Right lobe of liver (tissue), 4 donors: ENCODE measurements at regions not wholly inside any gene's neighbourhood (a gene's known extent, or its start where the extent isn't known, plus 50 kb on each side); places are given as distances from the start of the nearest gene placed in this dataset.

ENCODE experiments used
- CTCF ChIP-seq, 4 donors: fragments of 200-600 bp in 3 of 4; fragments of 450-650 bp in 1 of 4; IDR thresholded peaks; one replicate each; pipeline versions ENCODE4 v1.5.1 to v1.8.0; 2016 to 2022; ENCODE audit warnings: antibody characterized with exemption in 4 of 4, mild to moderate bottlenecking in 2 of 4
- POLR2A ChIP-seq: fragments of 450-650 bp; IDR thresholded peaks from one replicate; pipeline ENCODE4 v1.6.1; 2017; ENCODE audit warnings: antibody characterized with exemption, mild to moderate bottlenecking
- donor health status: DM: no; HTN: no; CAD: no.
- donor health status: DM: no; HTN: no; CAD: no.
- donor health status: DM: no; HTN: yes; CAD: no.

GRCh38 chr7:149362696-149363095, 98.2 kb downstream of the ZNF777 start:
- TF ChIP-seq CTCF (IDR thresholded peaks at IDR 0.05): no peak
- no peak for TF ChIP-seq POLR2A
